HG03066 (cell line): ENCODE measurements at regions not wholly inside any gene's neighbourhood (a gene's known extent, or its start where the extent isn't known, plus 50 kb on each side); places are given as distances from the start of the nearest gene placed in this dataset.
"Not testable (repeated sequence)": the region's sequence is repeated elsewhere in the genome, so short reads cannot be mapped to it uniquely, and the experiment has no call there.

Experiments
- ATAC-seq: cut with Tn5 transposase; IDR thresholded peaks from one replicate; pipeline ENCODE4 v1.9.1; 2021; ENCODE audit warnings: low read depth; ENCODE audit not compliant: unreplicated experiment

DNA sequence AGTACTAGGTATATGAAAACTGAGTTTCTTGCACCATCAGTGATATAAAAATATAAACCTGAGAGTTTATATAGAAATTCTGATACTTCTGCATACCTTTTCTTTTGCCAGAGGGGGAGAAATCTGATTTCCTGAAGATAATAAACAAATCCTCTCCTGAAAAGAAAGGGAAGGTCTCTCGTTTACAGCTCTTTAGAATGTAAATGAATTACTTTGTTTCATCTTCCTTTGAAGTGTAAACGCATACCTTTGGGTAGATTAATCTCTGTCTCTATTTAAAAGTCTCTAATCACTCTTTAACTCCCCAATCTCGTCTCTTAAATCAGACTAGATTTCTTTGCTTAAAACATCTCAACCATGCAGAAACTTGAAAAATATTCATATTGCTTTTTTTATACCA, 1092.9 kb downstream of the SLITRK5 start:
- ATAC-seq = no peak

GRCh38 chr13:88800505-88800904, 1129.3 kb downstream of the SLITRK5 start:
- ATAC-seq = no peak

DNA sequence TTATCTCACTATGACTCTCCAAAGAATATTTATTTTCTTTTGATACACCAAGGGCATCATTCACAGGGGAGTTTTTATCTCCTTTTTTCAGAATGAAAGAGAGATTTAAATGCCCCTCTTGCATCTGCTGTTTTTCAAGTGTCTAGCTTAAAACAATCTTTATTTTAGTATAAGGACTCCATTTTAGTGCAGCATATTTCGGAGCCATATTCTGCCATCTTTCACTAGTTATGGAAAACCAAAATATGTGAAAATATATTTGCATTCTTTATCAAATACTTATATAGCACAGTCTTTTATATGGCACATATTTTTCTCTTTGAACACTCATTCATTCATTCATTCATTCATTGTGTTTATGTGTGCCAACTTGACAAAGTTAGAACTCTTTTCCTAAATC, 1130.2 kb downstream of the SLITRK5 start:
- no peak for ATAC-seq

GRCh38 chr13:88802886-88803285, 1131.7 kb downstream of the SLITRK5 start:
- no peak for ATAC-seq

DNA sequence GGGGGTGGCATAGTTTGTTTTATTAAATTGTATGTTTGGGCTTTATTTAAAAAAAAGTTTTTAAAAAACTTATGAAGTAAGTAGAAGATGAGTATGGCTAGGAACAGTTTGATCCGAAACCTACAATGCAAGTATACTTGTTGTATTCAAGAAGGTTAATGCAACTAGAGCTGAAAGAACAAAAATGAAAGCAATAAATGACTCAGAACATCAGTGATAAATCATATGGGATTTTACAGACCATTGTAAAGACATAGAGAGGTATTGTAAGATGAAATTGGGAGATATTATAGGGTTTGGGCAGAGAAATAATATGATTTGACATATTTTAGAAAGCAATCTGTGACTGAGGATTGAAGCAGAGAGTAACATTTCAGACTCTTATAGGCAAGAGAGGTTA, 1135.3 kb downstream of the SLITRK5 start:
- ATAC-seq = no peak

- ATAC-seq = no peak
Observed at GRCh38 chr13:88817560-88817959, 1146.4 kb downstream of the SLITRK5 start.

- no peak for ATAC-seq
Observed at GRCh38 chr13:88823114-88823513, 1151.9 kb downstream of the SLITRK5 start.

GRCh38 chr13:88824218-88824617, 1153.0 kb downstream of the SLITRK5 start:
- no peak for ATAC-seq

DNA sequence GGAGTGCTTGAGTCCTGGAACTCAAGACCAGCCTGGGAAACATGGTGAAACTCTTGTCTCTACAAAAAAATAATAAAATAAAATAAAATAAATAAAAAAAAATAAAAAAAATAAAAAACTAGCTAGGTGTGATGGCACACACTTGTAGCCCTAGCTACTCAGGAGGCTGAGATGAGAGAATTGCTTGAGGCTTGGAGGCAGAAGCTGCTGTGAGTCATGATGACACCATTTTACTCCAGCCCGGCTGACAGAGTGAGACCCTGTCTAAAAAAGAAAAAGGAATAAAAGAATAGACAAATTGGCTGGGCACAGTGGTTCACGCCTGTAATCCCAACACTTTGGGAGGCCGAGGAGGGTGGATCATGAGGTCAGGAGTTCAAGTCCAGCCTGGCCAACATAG, 1168.9 kb downstream of the SLITRK5 start:
- no peak for ATAC-seq

- ATAC-seq = not testable (repeated sequence)
Observed at GRCh38 chr13:88852293-88852692, 1181.1 kb downstream of the SLITRK5 start.

DNA sequence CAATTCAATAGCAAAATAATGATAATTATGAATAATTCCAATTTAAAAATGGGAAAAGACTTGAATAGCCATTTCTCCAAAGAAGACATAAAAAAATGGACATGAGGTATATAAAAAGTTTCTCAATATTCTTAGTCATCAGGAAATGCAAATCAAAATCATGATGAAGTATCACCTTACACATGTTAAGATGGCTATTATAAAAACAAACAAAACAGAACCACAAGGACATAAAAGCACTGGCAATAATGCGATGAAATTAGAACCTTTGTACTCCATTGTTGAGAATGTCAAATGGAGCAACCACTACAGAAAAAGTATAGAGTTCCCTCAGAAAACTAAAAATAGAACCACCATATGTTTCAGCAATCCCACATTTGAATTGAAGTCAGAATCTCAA, 1186.1 kb downstream of the SLITRK5 start:
- ATAC-seq = no peak

DNA sequence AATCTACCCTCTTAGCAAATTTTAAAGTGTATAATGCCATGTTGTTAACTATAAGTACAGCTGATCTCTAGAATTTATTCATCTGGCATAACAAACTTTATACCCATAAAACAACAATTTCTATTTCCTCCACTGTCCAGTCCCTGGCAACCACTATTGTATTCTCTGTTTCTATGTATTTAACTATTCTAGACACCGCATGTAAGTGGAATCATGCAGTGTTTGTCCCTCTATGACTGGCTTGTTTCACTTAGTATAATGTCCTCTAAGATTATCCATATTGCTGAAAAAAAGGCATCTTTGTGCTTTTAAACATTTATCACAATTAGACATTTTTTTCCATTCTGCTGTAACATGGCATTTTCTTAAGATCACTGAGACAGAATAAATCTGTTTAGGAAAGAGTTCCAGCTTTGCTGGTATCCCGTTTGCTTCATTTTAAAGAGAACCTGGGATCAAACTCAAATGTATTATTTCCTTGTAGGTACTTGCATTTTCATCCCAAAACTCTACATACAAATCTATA, 1191.0 kb downstream of the SLITRK5 start:
- ATAC-seq = no peak

- ATAC-seq = no peak
Observed at GRCh38 chr13:88863116-88863515, 1191.9 kb downstream of the SLITRK5 start.

GRCh38 chr13:88866195-88866594, 1195.0 kb downstream of the SLITRK5 start:
- no peak for ATAC-seq

DNA sequence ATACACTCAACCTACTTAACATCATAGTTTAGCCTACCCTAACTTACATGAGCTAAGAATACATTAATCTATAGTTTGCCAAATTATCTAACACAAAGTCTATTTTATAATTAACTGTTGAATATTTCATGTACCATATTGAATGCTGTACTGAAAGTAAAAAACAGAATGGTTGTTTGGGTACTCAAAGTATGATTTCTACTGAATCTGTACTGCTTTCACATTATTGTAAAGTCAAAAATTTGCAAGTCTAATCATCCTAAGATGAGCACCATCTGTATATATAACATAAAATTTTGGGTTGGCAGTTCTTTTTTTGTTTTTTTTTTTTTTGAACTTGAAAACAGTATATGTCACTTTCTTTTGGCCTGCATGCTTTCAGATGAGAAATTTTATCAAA, 1212.6 kb downstream of the SLITRK5 start:
- ATAC-seq = no peak

GRCh38 chr13:88887045-88887662, 1216.0 kb downstream of the SLITRK5 start:
- no peak for ATAC-seq

- ATAC-seq = no peak
Observed at GRCh38 chr13:88895261-88895941, 1224.2 kb downstream of the SLITRK5 start.

- ATAC-seq = no peak
Observed at GRCh38 chr13:88896466-88896865, 1225.3 kb downstream of the SLITRK5 start.

DNA sequence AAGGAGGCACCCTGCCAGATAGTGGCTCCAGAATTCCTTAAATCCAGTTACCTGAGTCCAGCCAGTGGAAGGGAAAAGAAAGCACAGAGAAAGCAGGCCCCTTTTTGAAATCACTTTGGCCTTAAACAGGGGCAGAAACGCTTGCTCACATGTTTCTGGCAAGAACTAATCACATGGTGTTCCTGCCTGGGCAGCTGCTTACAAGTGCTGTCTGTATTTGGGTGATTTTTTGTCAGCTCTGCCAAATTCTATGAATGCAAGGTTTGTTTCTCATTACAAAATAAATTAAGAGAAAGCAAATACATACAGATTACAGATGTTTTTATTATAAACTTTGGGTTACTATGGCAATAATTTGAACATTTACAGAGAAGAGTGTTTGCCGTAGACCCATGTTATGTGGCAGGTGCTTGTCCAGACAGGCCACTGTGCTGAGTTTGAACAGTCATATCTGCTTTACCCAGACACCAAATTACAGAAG, 1237.8 kb downstream of the SLITRK5 start:
- ATAC-seq = no peak

- ATAC-seq = peak; percentile 93
Observed at GRCh38 chr13:88919970-88920628, 1248.9 kb downstream of the SLITRK5 start.

GRCh38 chr13:88925954-88926353, 1254.8 kb downstream of the SLITRK5 start:
- no peak for ATAC-seq
